Gastrocnemius medialis (tissue), 4 donors: ENCODE measurements at regions not wholly inside any gene's neighbourhood (a gene's known extent, or its start where the extent isn't known, plus 50 kb on each side); places are given as distances from the start of the nearest gene placed in this dataset.

Experiments
- CTCF ChIP-seq, 5 experiments: fragments of 450-650 bp in 3 of 5; fragments of 200-600 bp in 2 of 5; sonication (generic) in 2 of 5; IDR thresholded peaks in 4 of 5; conservative IDR thresholded peaks in 1 of 5; 1 replicate in 4 of 5; 2 replicates in 1 of 5; pipeline ENCODE4 v1.5.1; 2016 to 2019; ENCODE audit warnings: antibody characterized with exemption in 5 of 5, mild to moderate bottlenecking in 3 of 5, moderate library complexity in 3 of 5
- POLR2A ChIP-seq, 2 donors: fragments of 450-650 bp; IDR thresholded peaks; one replicate each; pipeline ENCODE4 v1.6.1; 2017; ENCODE audit warnings: antibody characterized with exemption in 2 of 2, mild to moderate bottlenecking in 2 of 2, moderate library complexity in 2 of 2

- TF ChIP-seq CTCF (IDR thresholded peaks at IDR 0.05 in 4 of 5, conservative IDR thresholded peaks at IDR 0.05 in 1 of 5) (no peak), POLR2A (IDR thresholded peaks at IDR 0.05) (no peak)
Measured at GRCh38 chr10:61280303-61280702, 172.9 kb downstream of the TMEM26 start.
